GM18907 (cell line): ENCODE measurements at regions not wholly inside any gene's neighbourhood (a gene's known extent, or its start where the extent isn't known, plus 50 kb on each side); places are given as distances from the start of the nearest gene placed in this dataset.

Experiments
- ATAC-seq: cut with Tn5 transposase; IDR thresholded peaks from one replicate; pipeline ENCODE4 v1.9.1; 2021; ENCODE audit warnings: mild to moderate bottlenecking, moderate library complexity; ENCODE audit not compliant: unreplicated experiment

- peak; percentile 91 for ATAC-seq
These were observed 129.9 kb upstream of the TAC1 start for GRCh38 chr7:97601931-97602457.

GRCh38 chr7:97620495-97620894, 111.4 kb upstream of the TAC1 start:
- ATAC-seq = no peak

GRCh38 chr7:97623333-97623732, 108.6 kb upstream of the TAC1 start:
- peak; percentile 91 for ATAC-seq

GRCh38 chr7:97630116-97630515, 101.8 kb upstream of the TAC1 start:
- ATAC-seq = no peak

- ATAC-seq = no peak
These were observed 96.3 kb upstream of the TAC1 start for GRCh38 chr7:97635622-97636021.

- no peak for ATAC-seq
These were observed 92.8 kb upstream of the TAC1 start for GRCh38 chr7:97639036-97639435.

- no peak for ATAC-seq
These were observed 72.4 kb upstream of the TAC1 start for GRCh38 chr7:97659363-97660045.

- ATAC-seq = no peak
These were observed 64.5 kb upstream of the TAC1 start for GRCh38 chr7:97667359-97667758.

GRCh38 chr7:97671571-97671970, 60.3 kb upstream of the TAC1 start:
- no peak for ATAC-seq

GRCh38 chr7:97680622-97681021, 51.3 kb upstream of the TAC1 start:
- no peak for ATAC-seq
